ENCODE measurements at regions not wholly inside any gene's neighbourhood (a gene's known extent, or its start where the extent isn't known, plus 50 kb on each side); places are given as distances from the start of the nearest gene placed in this dataset.

DNA sequence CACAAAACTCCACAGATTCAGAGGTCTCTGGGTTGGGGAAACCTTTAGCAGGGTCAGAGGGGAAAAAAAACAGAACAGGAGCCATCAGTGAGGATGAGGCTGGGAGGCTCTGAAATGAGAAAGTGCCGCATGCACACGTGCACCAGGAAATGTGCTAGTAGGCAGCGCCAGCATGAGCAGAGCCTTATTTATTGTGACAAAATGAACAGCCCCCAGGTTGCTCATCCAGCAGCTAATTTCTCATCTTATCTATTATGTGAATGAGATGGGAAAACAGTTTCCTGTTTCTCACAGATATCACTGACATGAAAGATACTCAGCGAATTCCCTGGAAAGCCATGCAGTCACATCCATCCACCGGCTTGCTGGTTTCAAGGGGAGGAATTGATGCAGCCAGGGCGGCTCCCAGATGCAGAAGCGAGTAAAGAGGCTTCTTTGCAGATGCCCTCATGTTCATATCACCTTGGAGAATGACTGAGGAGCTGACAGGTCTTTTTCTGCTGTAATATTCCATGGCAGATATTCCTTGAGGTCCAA lies 176.1 kb downstream of the MBOAT1 start:
- BruUV-seq (replicated peaks), result no TSS peak
- CTCF ChIA-PET, result no interaction called here
- POLR2A ChIA-PET, result no interaction called here

DNA sequence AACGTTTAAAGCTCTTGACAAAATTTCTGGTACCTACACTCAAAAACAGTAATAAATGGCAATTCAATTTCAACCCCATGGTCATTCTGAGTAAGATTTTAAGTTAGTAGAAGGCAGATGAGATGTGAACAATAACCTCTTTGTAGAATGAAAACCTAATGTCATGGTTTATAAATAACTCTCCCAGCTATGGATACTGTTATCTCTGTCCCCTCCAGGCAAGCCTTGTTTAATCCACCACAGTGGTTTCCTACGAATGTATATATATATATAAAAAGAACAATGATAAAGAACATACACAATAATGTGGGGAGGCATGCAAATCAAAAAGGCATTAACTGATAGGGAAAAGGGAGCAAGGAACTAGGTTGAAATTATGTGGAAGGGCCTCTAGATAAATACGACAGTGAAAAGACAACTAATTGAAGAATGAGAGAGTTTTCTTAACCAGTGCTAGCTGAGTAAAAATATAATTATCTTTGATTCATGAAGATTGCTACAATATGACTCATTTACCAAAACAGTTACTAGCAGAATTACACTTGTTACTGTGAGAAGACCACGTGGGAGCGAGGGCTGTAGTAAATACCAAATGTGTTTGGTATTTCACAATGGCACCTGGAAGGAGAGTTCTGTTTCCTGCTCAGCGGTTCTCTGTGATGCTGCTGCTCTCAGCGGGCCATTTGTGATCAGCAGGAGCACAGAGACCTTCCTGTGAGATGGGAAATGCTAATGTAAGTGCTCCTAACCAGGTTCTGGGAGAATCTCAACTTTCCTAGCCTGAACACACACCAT lies 173.7 kb downstream of the MBOAT1 start:
- intact Hi-C loops (cut with micrococcal nuclease; ENCODE audit: unreplicated experiment), result no loop called here
- no peaks in the 10 kb centered on the region for H3K27me3 ChIP-seq (ENCODE audit: control insufficient read depth, insufficient read depth, low read length)
- no peak overlapping the region for H3K4me3 ChIP-seq (ENCODE audit: low read depth in 2 of 2, low read length in 2 of 2)
- H3K27ac ChIP-seq (ENCODE audit: low read length), result no peak overlapping the region
- no TSS peak for BruUV-seq (replicated peaks)
- CTCF ChIA-PET, result no interaction called here
- no peaks in the 10 kb centered on the region for H3K4me1 ChIP-seq (ENCODE audit: control insufficient read depth, insufficient read depth, low read length)
- ATAC-seq (no peak), DNase-seq (ENCODE audit: low read depth, low spot score) (no peak)
- TF ChIP-seq, protein P1, sequence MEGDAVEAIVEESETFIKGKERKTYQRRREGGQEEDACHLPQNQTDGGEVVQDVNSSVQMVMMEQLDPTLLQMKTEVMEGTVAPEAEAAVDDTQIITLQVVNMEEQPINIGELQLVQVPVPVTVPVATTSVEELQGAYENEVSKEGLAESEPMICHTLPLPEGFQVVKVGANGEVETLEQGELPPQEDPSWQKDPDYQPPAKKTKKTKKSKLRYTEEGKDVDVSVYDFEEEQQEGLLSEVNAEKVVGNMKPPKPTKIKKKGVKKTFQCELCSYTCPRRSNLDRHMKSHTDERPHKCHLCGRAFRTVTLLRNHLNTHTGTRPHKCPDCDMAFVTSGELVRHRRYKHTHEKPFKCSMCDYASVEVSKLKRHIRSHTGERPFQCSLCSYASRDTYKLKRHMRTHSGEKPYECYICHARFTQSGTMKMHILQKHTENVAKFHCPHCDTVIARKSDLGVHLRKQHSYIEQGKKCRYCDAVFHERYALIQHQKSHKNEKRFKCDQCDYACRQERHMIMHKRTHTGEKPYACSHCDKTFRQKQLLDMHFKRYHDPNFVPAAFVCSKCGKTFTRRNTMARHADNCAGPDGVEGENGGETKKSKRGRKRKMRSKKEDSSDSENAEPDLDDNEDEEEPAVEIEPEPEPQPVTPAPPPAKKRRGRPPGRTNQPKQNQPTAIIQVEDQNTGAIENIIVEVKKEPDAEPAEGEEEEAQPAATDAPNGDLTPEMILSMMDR (IDR thresholded peaks at IDR 0.05), result no peak
- TF ChIP-seq SIN3A (IDR thresholded peaks at IDR 0.05; ENCODE audit: borderline replicate concordance, insufficient read depth, low read depth, low read length), result no peak
- no peak for TF ChIP-seq POLR2AphosphoS5 (IDR thresholded peaks at IDR 0.05; ENCODE audit: low read depth, low read length)
- no peak for TF ChIP-seq TCF7L2 (IDR thresholded peaks at IDR 0.05; ENCODE audit: low read depth, low read length)
- TF ChIP-seq, protein P2, sequence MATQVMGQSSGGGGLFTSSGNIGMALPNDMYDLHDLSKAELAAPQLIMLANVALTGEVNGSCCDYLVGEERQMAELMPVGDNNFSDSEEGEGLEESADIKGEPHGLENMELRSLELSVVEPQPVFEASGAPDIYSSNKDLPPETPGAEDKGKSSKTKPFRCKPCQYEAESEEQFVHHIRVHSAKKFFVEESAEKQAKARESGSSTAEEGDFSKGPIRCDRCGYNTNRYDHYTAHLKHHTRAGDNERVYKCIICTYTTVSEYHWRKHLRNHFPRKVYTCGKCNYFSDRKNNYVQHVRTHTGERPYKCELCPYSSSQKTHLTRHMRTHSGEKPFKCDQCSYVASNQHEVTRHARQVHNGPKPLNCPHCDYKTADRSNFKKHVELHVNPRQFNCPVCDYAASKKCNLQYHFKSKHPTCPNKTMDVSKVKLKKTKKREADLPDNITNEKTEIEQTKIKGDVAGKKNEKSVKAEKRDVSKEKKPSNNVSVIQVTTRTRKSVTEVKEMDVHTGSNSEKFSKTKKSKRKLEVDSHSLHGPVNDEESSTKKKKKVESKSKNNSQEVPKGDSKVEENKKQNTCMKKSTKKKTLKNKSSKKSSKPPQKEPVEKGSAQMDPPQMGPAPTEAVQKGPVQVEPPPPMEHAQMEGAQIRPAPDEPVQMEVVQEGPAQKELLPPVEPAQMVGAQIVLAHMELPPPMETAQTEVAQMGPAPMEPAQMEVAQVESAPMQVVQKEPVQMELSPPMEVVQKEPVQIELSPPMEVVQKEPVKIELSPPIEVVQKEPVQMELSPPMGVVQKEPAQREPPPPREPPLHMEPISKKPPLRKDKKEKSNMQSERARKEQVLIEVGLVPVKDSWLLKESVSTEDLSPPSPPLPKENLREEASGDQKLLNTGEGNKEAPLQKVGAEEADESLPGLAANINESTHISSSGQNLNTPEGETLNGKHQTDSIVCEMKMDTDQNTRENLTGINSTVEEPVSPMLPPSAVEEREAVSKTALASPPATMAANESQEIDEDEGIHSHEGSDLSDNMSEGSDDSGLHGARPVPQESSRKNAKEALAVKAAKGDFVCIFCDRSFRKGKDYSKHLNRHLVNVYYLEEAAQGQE (IDR thresholded peaks at IDR 0.05; ENCODE audit: insufficient read depth in 1 of 2, low read depth in 2 of 2, low read length in 1 of 2), result no peak
- H3K36me3 ChIP-seq (ENCODE audit: control insufficient read depth, insufficient read depth, low read length), result no peaks in the 10 kb centered on the region
- no peaks in the 10 kb centered on the region for H3K9me3 ChIP-seq (ENCODE audit: control insufficient read depth, insufficient read depth, low read depth, low read length)
- POLR2A ChIA-PET, result no interaction called here
- in situ Hi-C loops (cut with HindIII; ENCODE audit: low pct_unique_long_range_greater_than_20kb, low sequenced_read_pairs), result no loop called here

More for the DNA sequence above, 176.1 kb downstream of the MBOAT1 start:
- no peak overlapping the region for H3K4me3 ChIP-seq (ENCODE audit: low read depth in 2 of 2, low read length in 2 of 2)
- ATAC-seq, result no peak
- H3K4me1 ChIP-seq (ENCODE audit: control insufficient read depth, insufficient read depth, low read length), result no peaks in the 10 kb centered on the region
- no peaks in the 10 kb centered on the region for H3K9me3 ChIP-seq (ENCODE audit: control insufficient read depth, insufficient read depth, low read depth, low read length)
- no peak for DNase-seq (ENCODE audit: low read depth, low spot score)
- no peaks in the 10 kb centered on the region for H3K27me3 ChIP-seq (ENCODE audit: control insufficient read depth, insufficient read depth, low read length)
- TF ChIP-seq POLR2AphosphoS5 (IDR thresholded peaks at IDR 0.05; ENCODE audit: low read depth, low read length) (no peak), SIN3A (IDR thresholded peaks at IDR 0.05; ENCODE audit: borderline replicate concordance, insufficient read depth, low read depth, low read length) (no peak), TCF7L2 (IDR thresholded peaks at IDR 0.05; ENCODE audit: low read depth, low read length) (no peak)
- TF ChIP-seq, protein P1 (IDR thresholded peaks at IDR 0.05), result no peak
- TF ChIP-seq, protein P2 (IDR thresholded peaks at IDR 0.05; ENCODE audit: insufficient read depth in 1 of 2, low read depth in 2 of 2, low read length in 1 of 2), result no peak
- in situ Hi-C loops (cut with HindIII; ENCODE audit: low pct_unique_long_range_greater_than_20kb, low sequenced_read_pairs), result no loop called here
- H3K27ac ChIP-seq (ENCODE audit: low read length), result no peak overlapping the region
- intact Hi-C loops (cut with micrococcal nuclease; ENCODE audit: unreplicated experiment), result no loop called here
- H3K36me3 ChIP-seq (ENCODE audit: control insufficient read depth, insufficient read depth, low read length), result no peaks in the 10 kb centered on the region

Data from Panc1 (cell line).